SW480 (cell line): ENCODE measurements at regions not wholly inside any gene's neighbourhood (a gene's known extent, or its start where the extent isn't known, plus 50 kb on each side); places are given as distances from the start of the nearest gene placed in this dataset.

Source experiments
- DNase-seq: peaks from one replicate; pipeline ENCODE4 v3.0.0-alpha.2; 2016; ENCODE audit warnings: low spot score

GRCh38 chr13:79267560-79267959 lies 138.5 kb downstream of the RBM26 start:
- DNase-seq = no peak

GRCh38 chr13:79258489-79258888 lies 147.6 kb downstream of the RBM26 start:
- DNase-seq = no peak

- no peak for DNase-seq
Measured at GRCh38 chr13:79246578-79246949, 159.5 kb downstream of the RBM26 start.

- DNase-seq = no peak
Measured at GRCh38 chr13:79245937-79246577, 160.0 kb downstream of the RBM26 start.

GRCh38 chr13:79241697-79242096 lies 164.4 kb downstream of the RBM26 start:
- no peak for DNase-seq

- DNase-seq = no peak
Measured at GRCh38 chr13:79237981-79238380, 168.1 kb downstream of the RBM26 start.

GRCh38 chr13:79231887-79232286 lies 174.2 kb downstream of the RBM26 start:
- no peak for DNase-seq

- DNase-seq = no peak
Measured at GRCh38 chr13:79229761-79230160, 176.3 kb downstream of the RBM26 start.

GRCh38 chr13:79228972-79229371 lies 177.1 kb downstream of the RBM26 start:
- DNase-seq = no peak

GRCh38 chr13:79227418-79227817 lies 178.6 kb downstream of the RBM26 start:
- no peak for DNase-seq

- DNase-seq = no peak
Measured at GRCh38 chr13:79226938-79227337, 179.1 kb downstream of the RBM26 start.

- DNase-seq = no peak
Measured at GRCh38 chr13:79226250-79226649, 179.8 kb downstream of the RBM26 start.

- no peak for DNase-seq
Measured at GRCh38 chr13:79225487-79226232, 180.4 kb downstream of the RBM26 start.

GRCh38 chr13:79222427-79223205 lies 183.4 kb downstream of the RBM26 start:
- DNase-seq = no peak

GRCh38 chr13:79212064-79212619 lies 193.9 kb downstream of the RBM26 start:
- DNase-seq = no peak

- no peak for DNase-seq
Measured at GRCh38 chr13:79211377-79211776, 194.7 kb downstream of the RBM26 start.

- no peak for DNase-seq
Measured at GRCh38 chr13:79197933-79198332, 208.1 kb downstream of the RBM26 start.

GRCh38 chr13:79196843-79197242 lies 209.2 kb downstream of the RBM26 start:
- DNase-seq = no peak

GRCh38 chr13:79196366-79196765 lies 209.7 kb downstream of the RBM26 start:
- DNase-seq = no peak

GRCh38 chr13:79194727-79195126 lies 211.3 kb downstream of the RBM26 start:
- no peak for DNase-seq

GRCh38 chr13:79194272-79194671 lies 211.8 kb downstream of the RBM26 start:
- DNase-seq = no peak

GRCh38 chr13:79191501-79191900 lies 214.6 kb downstream of the RBM26 start:
- DNase-seq = no peak

- DNase-seq = no peak
Measured at GRCh38 chr13:79190932-79191331, 215.1 kb downstream of the RBM26 start.
